HepG2 (cell line): ENCODE measurements at regions not wholly inside any gene's neighbourhood (a gene's known extent, or its start where the extent isn't known, plus 50 kb on each side); places are given as distances from the start of the nearest gene placed in this dataset.

ENCODE experiments used
- ATAC-seq: fragments of 200-7000 bp; cut with Tn5 transposase; 3 replicates; pipeline ENCODE4 v1.9.1; 2020; ENCODE audit warnings: mild to moderate bottlenecking, moderate library complexity
- BruUV-seq: library from RNA; stranded (reverse); fragments of 400-500 nt; replicated peaks from 2 replicates; lab custom pipeline; 2021; lab: Mats Ljungman, UMichigan
- CTCF ChIA-PET: fragments of 300-600 bp; formaldehyde crosslinking; extraction: SDS; loops from one replicate; lab custom pipeline; 2021; ENCODE audit warnings: low total read pairs, inconsistent platforms, low intra/inter-chr PET ratio; lab: Yijun Ruan, JAX
- POLR2A ChIA-PET: fragments of 350-600 bp; sonication (Branson Sonifier 250); formaldehyde crosslinking; loops from one replicate; lab custom pipeline; 2020; ENCODE audit warnings: antibody characterized with exemption, inconsistent platforms; lab: Yijun Ruan, JAX
- DNase-seq: peaks from one replicate; pipeline ENCODE4 v3.0.0-alpha.2; 2015; ENCODE audit warnings: low spot score
- FAIRE-seq: peaks from 3 replicates; lab custom pipeline; 2011; peaks lifted over from hg19 to GRCh38; lab: Jason Lieb, UNC
- H2AFZ ChIP-seq: one replicate; pipeline ENCODE4 v1.6.1; 2011; ENCODE audit warnings: low read length, inconsistent platforms
- H3K27ac ChIP-seq: fragments of 300-600 bp; 3 replicates; pipeline ENCODE4 v1.8.0; 2011; ENCODE audit warnings: mixed run types, mild to moderate bottlenecking, mixed read lengths, low read length, inconsistent platforms; ENCODE audit not compliant: insufficient read depth; ENCODE audit errors: extremely low read length
- H3K27me3 ChIP-seq, 2 experiments: fragments of 200-600 bp in 1 of 2; 2 replicates in 1 of 2; 3 replicates in 1 of 2; pipeline versions ENCODE4 v1.6.0 to v1.8.0; 2011; ENCODE audit warnings: low read length in 2 of 2, mild to moderate bottlenecking in 2 of 2, moderate library complexity in 2 of 2, inconsistent platforms in 1 of 2; ENCODE audit not compliant: insufficient read depth in 2 of 2, control insufficient read depth in 1 of 2
- H3K36me3 ChIP-seq, 2 experiments: fragments of 200-600 bp in 1 of 2; replicated peaks in 1 of 2; 2 replicates in 1 of 2; 3 replicates in 1 of 2; pipeline versions ENCODE4 v1.5.1 to v1.8.0; 2011; ENCODE audit warnings: low read length in 2 of 2, inconsistent platforms in 1 of 2; ENCODE audit not compliant: insufficient read depth in 2 of 2, control insufficient read depth in 1 of 2
- H3K4me1 ChIP-seq: 2 replicates; pipeline ENCODE4 v1.5.1; 2012; ENCODE audit warnings: low read length, inconsistent platforms; ENCODE audit not compliant: insufficient read depth
- H3K4me2 ChIP-seq: 2 replicates; pipeline ENCODE4 v1.6.0; 2011; ENCODE audit warnings: low read depth, low read length, inconsistent platforms
- H3K4me3 ChIP-seq, 3 experiments: fragments of 200-600 bp in 1 of 3; sonication (generic), shearing (Covaris generic) in 1 of 3; replicated peaks in 1 of 3; 2 replicates each; pipeline ENCODE4 v1.5.1; 2011 to 2016; ENCODE audit warnings: low read length in 3 of 3, inconsistent platforms in 2 of 3, low read depth in 2 of 3, mild to moderate bottlenecking in 2 of 3, control low read depth in 1 of 3, mixed read lengths in 1 of 3; ENCODE audit not compliant: insufficient read depth in 1 of 3
- H3K79me2 ChIP-seq: one replicate; pipeline ENCODE4 v1.6.1; 2011; ENCODE audit warnings: low read length, inconsistent platforms; ENCODE audit not compliant: insufficient read depth
- H3K9ac ChIP-seq: 2 replicates; pipeline ENCODE4 v1.6.0; 2011; ENCODE audit warnings: mild to moderate bottlenecking, low read depth, low read length, inconsistent platforms; ENCODE audit not compliant: insufficient read depth
- H3K9me3 ChIP-seq: 2 replicates; pipeline ENCODE4 v1.5.1; 2012; ENCODE audit warnings: mild to moderate bottlenecking, low read length
- H4K20me1 ChIP-seq: 2 replicates; pipeline ENCODE4 v1.6.0; 2011; ENCODE audit warnings: inconsistent platforms, mild to moderate bottlenecking, low read length, moderate library complexity; ENCODE audit not compliant: insufficient read depth
- GABPA ChIP-seq, 2 experiments: IDR thresholded peaks; 2 replicates each; pipeline ENCODE4 v1.6.1; 2011 to 2016; ENCODE audit warnings: low read depth in 2 of 2, low read length in 1 of 2, missing biosample characterization in 1 of 2, missing genetic modification characterization in 1 of 2
- NBN ChIP-seq: fragments of 450-650 bp; conservative IDR thresholded peaks from 2 replicates; pipeline ENCODE4 v1.6.1; 2017
- RCOR2 ChIP-seq: IDR thresholded peaks from 2 replicates; pipeline ENCODE4 v1.6.1; 2016; ENCODE audit warnings: missing biosample characterization, missing genetic modification reagents
- SP5 ChIP-seq: IDR thresholded peaks from 2 replicates; pipeline ENCODE4 v1.6.1; 2016; ENCODE audit warnings: low read depth, borderline replicate concordance
- WGBS: methylation state at CpG from one replicate; pipeline ENCODE4 v1.1.6; 2017; ENCODE audit warnings: low lambda C conversion rate; 5-methylcytosine and 5-hydroxymethylcytosine counted together
- in situ Hi-C: cut with HindIII; loops from 2 replicates; pipeline ENCODE4 v1.10.0; 2017; ENCODE audit warnings: low pct_unique_long_range_greater_than_20kb; ENCODE audit not compliant: extremely low pct_ligation_motif_present
- intact Hi-C: fragments of 100-400 bp; cut with micrococcal nuclease; formaldehyde crosslinking; loops from one replicate; pipeline ENCODE4 v1.10.0; 2022; ENCODE audit not compliant: unreplicated experiment

GRCh38 chr19:33910922-33911321 lies 114.3 kb downstream of the KCTD15 start:
- no peak overlapping the region for H3K27ac ChIP-seq
- in situ Hi-C loops (no loop called here), intact Hi-C loops (no loop called here)
- no peaks in the 10 kb centered on the region for H3K4me1 ChIP-seq
- FAIRE-seq (no peak), DNase-seq (no peak), ATAC-seq (no peak)
- BruUV-seq, result no TSS peak
- H2AFZ ChIP-seq, result no peak overlapping the region
- no peaks in the 10 kb centered on the region for H4K20me1 ChIP-seq
- no peaks in the 10 kb centered on the region for H3K9me3 ChIP-seq
- no peak for TF ChIP-seq NBN
- CTCF ChIA-PET, result no interaction called here
- H3K4me2 ChIP-seq, result no peak overlapping the region
- WGBS, result 25% methylated on average over 7 of the region's 7 CpGs
- H3K79me2 ChIP-seq, result no peaks in the 10 kb centered on the region
- no peak overlapping the region for H3K4me3 ChIP-seq
- H3K27me3 ChIP-seq, result peaks cover 4 to 32% of the 10 kb centered on the region in 2 experiments
- H3K9ac ChIP-seq, result no peak overlapping the region
- no peaks in the 10 kb centered on the region for H3K36me3 ChIP-seq
- POLR2A ChIA-PET, result no interaction called here

GRCh38 chr19:33914599-33914998 lies 117.9 kb downstream of the KCTD15 start:
- no peak overlapping the region for H3K27ac ChIP-seq
- DNase-seq (no peak), FAIRE-seq (no peak), ATAC-seq (no peak)
- in situ Hi-C loops, result no loop called here
- no peak overlapping the region for H3K4me3 ChIP-seq
- no peaks in the 10 kb centered on the region for H3K79me2 ChIP-seq
- peaks cover 1 to 17% of the 10 kb centered on the region in 2 experiments; a peak in 3 of 5 replicates for H3K27me3 ChIP-seq
- WGBS, result 10% methylated on average over 9 of the region's 9 CpGs
- H4K20me1 ChIP-seq, result no peaks in the 10 kb centered on the region
- no peak overlapping the region for H3K9ac ChIP-seq
- POLR2A ChIA-PET, result no interaction called here
- no peak overlapping the region for H2AFZ ChIP-seq
- BruUV-seq, result no TSS peak
- no peaks in the 10 kb centered on the region for H3K36me3 ChIP-seq
- intact Hi-C loops, result no loop called here
- H3K4me2 ChIP-seq, result no peak overlapping the region
- TF ChIP-seq GABPA (IDR thresholded peaks at IDR 0.05; ENCODE audit: low read depth, low read length) (no peak), GABPA (CRISPR knock-in tag; IDR thresholded peaks at IDR 0.05; ENCODE audit: low read depth) (no peak), RCOR2 (CRISPR knock-in tag) (no peak), SP5 (CRISPR knock-in tag) (no peak)
- H3K4me1 ChIP-seq, result no peaks in the 10 kb centered on the region
- no peaks in the 10 kb centered on the region for H3K9me3 ChIP-seq
- CTCF ChIA-PET, result no interaction called here
